ENCODE measurements at regions not wholly inside any gene's neighbourhood (a gene's known extent, or its start where the extent isn't known, plus 50 kb on each side); places are given as distances from the start of the nearest gene placed in this dataset.
"Not testable (repeated sequence)": the region's sequence is repeated elsewhere in the genome, so short reads cannot be mapped to it uniquely, and the experiment has no call there.

GRCh38 chr21:7916329-7917303 is 2604.8 kb upstream of the TPTE start:
- FAIRE-seq (no peak), DNase-seq (ENCODE audit: low read depth in 1 of 2, low spot score in 1 of 2) (no peak), ATAC-seq (no peak)
- no peak overlapping the region for H3K27ac ChIP-seq
- TF ChIP-seq GATA3 (IDR thresholded peaks at IDR 0.05; ENCODE audit: borderline replicate concordance) (no peak), HOXA7 (CRISPR knock-in tag; IDR thresholded peaks at IDR 0.05) (no peak), KDM5A (IDR thresholded peaks at IDR 0.05) (no peak), CHD2 (IDR thresholded peaks at IDR 0.05; ENCODE audit: low read length, partially characterized antibody) (no peak), HDAC2 (IDR thresholded peaks at IDR 0.05) (no peak), ZNF302 (CRISPR knock-in tag; IDR thresholded peaks at IDR 0.05) (no peak), FOSB (CRISPR knock-in tag; IDR thresholded peaks at IDR 0.05) (no peak), NR3C1 (IDR thresholded peaks at IDR 0.05) (no peak), ZFP36 (IDR thresholded peaks at IDR 0.05; ENCODE audit: borderline replicate concordance, partially characterized antibody) (no peak), PHF8 (IDR thresholded peaks at IDR 0.05; ENCODE audit: borderline replicate concordance, low read depth) (no peak), ZSCAN20 (CRISPR knock-in tag; IDR thresholded peaks at IDR 0.05) (no peak), NFE2L2 (conservative IDR thresholded peaks at IDR 0.05; ENCODE audit: low read length) (no peak), RAD21 (conservative IDR thresholded peaks at IDR 0.05 in 1 of 2, IDR thresholded peaks at IDR 0.05 in 1 of 2) (no peak)
- TF ChIP-seq, protein P1, sequence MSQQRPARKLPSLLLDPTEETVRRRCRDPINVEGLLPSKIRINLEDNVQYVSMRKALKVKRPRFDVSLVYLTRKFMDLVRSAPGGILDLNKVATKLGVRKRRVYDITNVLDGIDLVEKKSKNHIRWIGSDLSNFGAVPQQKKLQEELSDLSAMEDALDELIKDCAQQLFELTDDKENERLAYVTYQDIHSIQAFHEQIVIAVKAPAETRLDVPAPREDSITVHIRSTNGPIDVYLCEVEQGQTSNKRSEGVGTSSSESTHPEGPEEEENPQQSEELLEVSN (IDR thresholded peaks at IDR 0.05; ENCODE audit: borderline replicate concordance, low read depth): no peak
- H3K4me2 ChIP-seq: no peak overlapping the region
- no peak overlapping the region for H3K4me3 ChIP-seq
- POLR2A ChIA-PET: no interaction called here
- 12% methylated on average over 25 of the region's 25 CpGs for WGBS (ENCODE audit: missing lambda C conversion rate)
- peaks cover 11% of the 10 kb centered on the region; the same call in 2 of the 3 replicates for H3K9me3 ChIP-seq
- H3K4me1 ChIP-seq: no peaks in the 10 kb centered on the region
- CTCF ChIA-PET: no interaction called here

GRCh38 chr21:7917729-7918128 is 2603.7 kb upstream of the TPTE start:
- TF ChIP-seq, protein P2, sequence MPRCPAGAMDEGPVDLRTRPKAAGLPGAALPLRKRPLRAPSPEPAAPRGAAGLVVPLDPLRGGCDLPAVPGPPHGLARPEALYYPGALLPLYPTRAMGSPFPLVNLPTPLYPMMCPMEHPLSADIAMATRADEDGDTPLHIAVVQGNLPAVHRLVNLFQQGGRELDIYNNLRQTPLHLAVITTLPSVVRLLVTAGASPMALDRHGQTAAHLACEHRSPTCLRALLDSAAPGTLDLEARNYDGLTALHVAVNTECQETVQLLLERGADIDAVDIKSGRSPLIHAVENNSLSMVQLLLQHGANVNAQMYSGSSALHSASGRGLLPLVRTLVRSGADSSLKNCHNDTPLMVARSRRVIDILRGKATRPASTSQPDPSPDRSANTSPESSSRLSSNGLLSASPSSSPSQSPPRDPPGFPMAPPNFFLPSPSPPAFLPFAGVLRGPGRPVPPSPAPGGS (IDR thresholded peaks at IDR 0.05): no peak
- TF ChIP-seq MAFK (IDR thresholded peaks at IDR 0.05; ENCODE audit: partially characterized antibody): no peak
- TF ChIP-seq NPAS2 (CRISPR knock-in tag; IDR thresholded peaks at IDR 0.05; ENCODE audit: borderline replicate concordance): no peak
- no peak for TF ChIP-seq KDM5A (IDR thresholded peaks at IDR 0.05)
- TF ChIP-seq SMC3 (IDR thresholded peaks at IDR 0.05): no peak
- no peak for TF ChIP-seq ZC3H11A (IDR thresholded peaks at IDR 0.05)
- TF ChIP-seq RARB (CRISPR knock-in tag; IDR thresholded peaks at IDR 0.05): no peak
- TF ChIP-seq EHMT2 (IDR thresholded peaks at IDR 0.05; ENCODE audit: low read depth): no peak
- TF ChIP-seq, protein P3, sequence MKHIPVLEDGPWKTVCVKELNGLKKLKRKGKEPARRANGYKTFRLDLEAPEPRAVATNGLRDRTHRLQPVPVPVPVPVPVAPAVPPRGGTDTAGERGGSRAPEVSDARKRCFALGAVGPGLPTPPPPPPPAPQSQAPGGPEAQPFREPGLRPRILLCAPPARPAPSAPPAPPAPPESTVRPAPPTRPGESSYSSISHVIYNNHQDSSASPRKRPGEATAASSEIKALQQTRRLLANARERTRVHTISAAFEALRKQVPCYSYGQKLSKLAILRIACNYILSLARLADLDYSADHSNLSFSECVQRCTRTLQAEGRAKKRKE (CRISPR knock-in tag; IDR thresholded peaks at IDR 0.05; ENCODE audit: low read depth): no peak
- TF ChIP-seq CHD2 (IDR thresholded peaks at IDR 0.05; ENCODE audit: low read length, partially characterized antibody): no peak
- TF ChIP-seq HMGXB4 (CRISPR knock-in tag; IDR thresholded peaks at IDR 0.05; ENCODE audit: borderline replicate concordance): no peak
- TF ChIP-seq, protein P4, sequence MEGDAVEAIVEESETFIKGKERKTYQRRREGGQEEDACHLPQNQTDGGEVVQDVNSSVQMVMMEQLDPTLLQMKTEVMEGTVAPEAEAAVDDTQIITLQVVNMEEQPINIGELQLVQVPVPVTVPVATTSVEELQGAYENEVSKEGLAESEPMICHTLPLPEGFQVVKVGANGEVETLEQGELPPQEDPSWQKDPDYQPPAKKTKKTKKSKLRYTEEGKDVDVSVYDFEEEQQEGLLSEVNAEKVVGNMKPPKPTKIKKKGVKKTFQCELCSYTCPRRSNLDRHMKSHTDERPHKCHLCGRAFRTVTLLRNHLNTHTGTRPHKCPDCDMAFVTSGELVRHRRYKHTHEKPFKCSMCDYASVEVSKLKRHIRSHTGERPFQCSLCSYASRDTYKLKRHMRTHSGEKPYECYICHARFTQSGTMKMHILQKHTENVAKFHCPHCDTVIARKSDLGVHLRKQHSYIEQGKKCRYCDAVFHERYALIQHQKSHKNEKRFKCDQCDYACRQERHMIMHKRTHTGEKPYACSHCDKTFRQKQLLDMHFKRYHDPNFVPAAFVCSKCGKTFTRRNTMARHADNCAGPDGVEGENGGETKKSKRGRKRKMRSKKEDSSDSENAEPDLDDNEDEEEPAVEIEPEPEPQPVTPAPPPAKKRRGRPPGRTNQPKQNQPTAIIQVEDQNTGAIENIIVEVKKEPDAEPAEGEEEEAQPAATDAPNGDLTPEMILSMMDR (IDR thresholded peaks at IDR 0.05): no peak
- FAIRE-seq (no peak), DNase-seq (ENCODE audit: low read depth in 1 of 2, low spot score in 1 of 2) (no peak), ATAC-seq (no peak)
- Histone ChIP-seq H3K4me1 (no peaks in the 10 kb centered on the region), H3K4me3 (no peak overlapping the region), H3K4me2 (no peak overlapping the region), H3K27ac (no peak overlapping the region), H3K9me3 (peaks cover 11% of the 10 kb centered on the region; the same call in 2 of the 3 replicates)
- ChIA-PET CTCF (no interaction called here), POLR2A (no interaction called here)
- 10% methylated on average over 14 of the region's 14 CpGs for WGBS (ENCODE audit: missing lambda C conversion rate)

- H3K27ac ChIP-seq; H3K4me3 ChIP-seq; CTCF ChIA-PET; H3K4me2 ChIP-seq; FAIRE-seq; H3K4me1 ChIP-seq; DNase-seq (ENCODE audit: low read depth in 1 of 2, low spot score in 1 of 2); POLR2A ChIA-PET: not testable (repeated sequence)
- ATAC-seq: peak in 1 of 2 experiments; percentile 71; a peak in 1 of 6 replicates
- WGBS (ENCODE audit: missing lambda C conversion rate): 18% methylated on average over 16 of the region's 16 CpGs
- H3K9me3 ChIP-seq: peaks cover 11% of the 10 kb centered on the region; the same call in 2 of the 3 replicates
These were observed 2595.3 kb upstream of the TPTE start for GRCh38 chr21:7925918-7926582.

Data from A549 (cell line).